ENCODE measurements at regions not wholly inside any gene's neighbourhood (a gene's known extent, or its start where the extent isn't known, plus 50 kb on each side); places are given as distances from the start of the nearest gene placed in this dataset.

GRCh38 chr3:170799009-170799408, 71.0 kb downstream of the RPL22L1 start:
- H4K5ac ChIP-seq (ENCODE audit: insufficient read length, low read depth, low read length) = no peak overlapping the region
- no peak overlapping the region for H2BK12ac ChIP-seq (ENCODE audit: low read depth, low read length)
- WGBS, 2 experiments (ENCODE audit: extremely low coverage in 1 of 2, insufficient coverage in 1 of 2, insufficient read length in 1 of 2, insufficient replicate concordance in 2 of 2, low coverage in 1 of 2, low lambda C conversion rate in 2 of 2, missing lambda C conversion rate in 1 of 2) = 82% methylated on average over 2 of the region's 2 CpGs; no CpG with 5 or more reads in 1 of the 2 experiments
- H2BK15ac ChIP-seq (ENCODE audit: low read length) = no peak overlapping the region
- no peak overlapping the region for H3K27ac ChIP-seq (ENCODE audit: low read depth, low read length)
- H3K4me3 ChIP-seq (ENCODE audit: extremely low read depth in 1 of 4, insufficient read depth in 2 of 4, low read depth in 3 of 4, low read length in 4 of 4) = no peak overlapping the region
- ChIA-PET POLR2A (ENCODE audit: partially characterized antibody) (no interaction called here), CTCF (ENCODE audit: partially characterized antibody) (interaction anchor here (0.9 to 1.4 kb wide), 5 partner anchors 10 to 385 kb away, joined by 3 to 7 read pairs (median 3); no protein-coding TSS in a partner anchor)
- no peak overlapping the region for H3K18ac ChIP-seq (ENCODE audit: extremely low read depth, low read length)
- no peak overlapping the region for H2AK5ac ChIP-seq (ENCODE audit: low read depth, low read length)
- H3K14ac ChIP-seq (ENCODE audit: insufficient read length) = no peak overlapping the region
- no peak overlapping the region for H3K4ac ChIP-seq (replicated peaks; ENCODE audit: insufficient read length, low read depth, low read length)
- peaks cover 0 to 3% (median 0%) of the 10 kb centered on the region in 4 experiments; a peak in 1 of 7 replicates for H3K4me1 ChIP-seq (replicated peaks in 1 of 4; ENCODE audit: control insufficient read depth in 3 of 4, insufficient read depth in 4 of 4, low read length in 3 of 4)
- no peak overlapping the region for H4K91ac ChIP-seq (replicated peaks; ENCODE audit: insufficient read length, low read length)
- no peak overlapping the region for H4K8ac ChIP-seq (ENCODE audit: extremely low read depth, insufficient read depth, low read length)
- no peak overlapping the region for H2AFZ ChIP-seq (ENCODE audit: low read length)
- H3K4me2 ChIP-seq (ENCODE audit: insufficient read depth in 1 of 2, low read depth in 2 of 2, low read length in 2 of 2) = no peak overlapping the region
- H3K79me2 ChIP-seq (ENCODE audit: control insufficient read depth in 1 of 2, insufficient read depth in 2 of 2, low read length in 2 of 2) = no peaks in the 10 kb centered on the region
- H3K27me3 ChIP-seq (replicated peaks in 1 of 4; ENCODE audit: control insufficient read depth in 3 of 4, extremely low read depth in 1 of 4, insufficient read depth in 3 of 4, low read length in 3 of 4) = no peaks in the 10 kb centered on the region
- no peaks in the 10 kb centered on the region for H3K9me3 ChIP-seq (ENCODE audit: insufficient read depth in 2 of 2, low read depth in 1 of 2, low read length in 1 of 2)
- no peak overlapping the region for H2BK5ac ChIP-seq (ENCODE audit: low read depth, low read length)
- H2BK120ac ChIP-seq (replicated peaks; ENCODE audit: low read depth, low read length) = no peak overlapping the region
- no peak overlapping the region for H3K23ac ChIP-seq (ENCODE audit: insufficient read length)
- no peak overlapping the region for H3K56ac ChIP-seq (replicated peaks; ENCODE audit: insufficient read length, low read depth, low read length)
- H3K79me1 ChIP-seq (ENCODE audit: low read depth, low read length) = no peaks in the 10 kb centered on the region
- FAIRE-seq (no peak), DNase-seq (ENCODE audit: low read depth in 1 of 2, low spot score in 2 of 2) (no peak)
- no peaks in the 10 kb centered on the region for H4K20me1 ChIP-seq (replicated peaks in 1 of 2; ENCODE audit: control insufficient read depth in 1 of 2, insufficient read depth in 2 of 2, low read length in 2 of 2)
- H3K23me2 ChIP-seq (ENCODE audit: low read depth, low read length) = no peaks in the 10 kb centered on the region
- H2BK20ac ChIP-seq (ENCODE audit: low read length) = no peak overlapping the region
- H3K36me3 ChIP-seq (ENCODE audit: control insufficient read depth in 2 of 4, insufficient read depth in 4 of 4, low read length in 3 of 4) = no peaks in the 10 kb centered on the region
- TF ChIP-seq POLR2A (IDR thresholded peaks at IDR 0.05; ENCODE audit: control extremely low read depth in 1 of 2, low read depth in 2 of 2, low read length in 2 of 2) = no peak
- no peak for TF ChIP-seq YY1 (IDR thresholded peaks at IDR 0.05; ENCODE audit: low read depth, low read length)
- TF ChIP-seq RXRA (IDR thresholded peaks at IDR 0.05; ENCODE audit: insufficient read depth, low read depth, low read length) = no peak
- TF ChIP-seq MAFK (IDR thresholded peaks at IDR 0.05; ENCODE audit: low read depth, low read length) = no peak
- TF ChIP-seq KDM4A (IDR thresholded peaks at IDR 0.05; ENCODE audit: low read depth, low read length, severe bottlenecking) = no peak
- H3K9ac ChIP-seq (replicated peaks in 1 of 4; ENCODE audit: extremely low read depth in 1 of 4, low read depth in 3 of 4, low read length in 3 of 4) = no peak overlapping the region
